ENCODE measurements at regions not wholly inside any gene's neighbourhood (a gene's known extent, or its start where the extent isn't known, plus 50 kb on each side); places are given as distances from the start of the nearest gene placed in this dataset.

GRCh38 chr2:57497489-57498096 is 549.0 kb upstream of the VRK2 start:
- DNase-seq (ENCODE audit: low read depth in 3 of 3), result peak in 2 of 3 donors; percentile 4 to 11

- DNase-seq (ENCODE audit: low read depth in 3 of 3), result no peak
These were observed 541.8 kb upstream of the VRK2 start for GRCh38 chr2:57504787-57505186.

GRCh38 chr2:57509189-57509588 is 537.4 kb upstream of the VRK2 start:
- no peak for DNase-seq (ENCODE audit: low read depth in 3 of 3)

GRCh38 chr2:57510704-57511103 is 535.9 kb upstream of the VRK2 start:
- no peak for DNase-seq (ENCODE audit: low read depth in 3 of 3)

DNA sequence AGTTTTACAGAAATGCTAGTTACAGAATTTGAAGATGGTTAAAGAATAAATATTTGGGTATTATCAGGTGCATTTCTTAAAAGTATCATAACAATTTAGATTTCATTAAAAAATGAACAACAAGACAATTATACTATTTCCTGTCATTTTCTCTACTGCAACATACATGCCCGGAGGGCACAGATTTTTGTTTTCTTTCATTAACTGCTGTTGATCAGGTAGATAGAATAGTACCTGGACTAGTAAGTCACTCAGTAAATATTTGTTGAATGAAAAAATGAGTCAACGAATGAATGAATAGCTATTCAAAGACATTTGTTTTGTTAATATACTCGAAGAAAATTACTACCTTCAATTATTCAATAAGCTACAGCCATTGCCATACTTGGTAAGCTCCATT is 531.2 kb upstream of the VRK2 start:
- DNase-seq (ENCODE audit: low read depth in 3 of 3), result no peak

GRCh38 chr2:57516698-57517340 is 529.8 kb upstream of the VRK2 start:
- DNase-seq (ENCODE audit: low read depth in 3 of 3), result no peak

DNA sequence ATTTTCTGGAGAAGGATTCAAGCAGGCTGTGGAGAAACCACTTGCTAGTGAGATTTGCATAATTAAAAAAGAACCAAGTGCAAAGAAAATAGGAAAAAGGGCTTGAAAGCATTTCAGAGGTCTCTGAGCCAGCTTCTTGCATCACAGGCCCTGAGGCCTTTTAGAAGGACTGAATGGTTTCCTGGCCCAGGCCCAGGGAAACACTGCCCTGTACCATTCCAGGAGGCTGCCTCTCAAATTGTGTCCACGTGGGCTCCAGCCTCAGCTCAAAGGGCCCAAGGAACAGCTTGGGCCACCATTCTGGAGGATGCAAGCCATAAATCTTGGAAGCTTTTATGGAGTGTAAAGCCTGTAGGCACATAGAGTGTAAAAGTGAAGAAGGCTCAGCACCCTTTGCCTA is 523.3 kb upstream of the VRK2 start:
- DNase-seq (ENCODE audit: low read depth in 3 of 3), result no peak

DNA sequence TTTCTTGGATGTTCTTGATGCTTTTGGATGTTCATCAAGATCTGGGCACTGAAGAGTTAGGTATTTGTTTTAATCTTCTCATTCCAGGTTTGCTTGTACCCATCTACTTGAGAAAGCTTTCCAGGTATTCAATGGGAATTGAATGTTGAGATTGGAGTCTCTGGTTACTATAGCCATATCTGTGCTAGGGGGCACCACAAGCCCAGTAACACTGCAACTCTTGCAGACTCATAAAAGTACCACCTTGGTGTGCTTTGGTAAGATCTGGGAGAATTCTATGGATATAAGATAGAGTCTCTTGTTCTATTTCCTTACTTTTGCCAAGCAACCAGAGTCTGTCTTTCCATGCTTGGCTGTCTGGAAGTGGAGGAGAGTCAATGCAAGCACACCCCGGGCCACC is 518.9 kb upstream of the VRK2 start:
- no peak for DNase-seq (ENCODE audit: low read depth in 3 of 3)

GRCh38 chr2:57528499-57528898 is 518.1 kb upstream of the VRK2 start:
- DNase-seq (ENCODE audit: low read depth in 3 of 3), result no peak

GRCh38 chr2:57534358-57534757 is 512.2 kb upstream of the VRK2 start:
- no peak for DNase-seq (ENCODE audit: low read depth in 3 of 3)

DNA sequence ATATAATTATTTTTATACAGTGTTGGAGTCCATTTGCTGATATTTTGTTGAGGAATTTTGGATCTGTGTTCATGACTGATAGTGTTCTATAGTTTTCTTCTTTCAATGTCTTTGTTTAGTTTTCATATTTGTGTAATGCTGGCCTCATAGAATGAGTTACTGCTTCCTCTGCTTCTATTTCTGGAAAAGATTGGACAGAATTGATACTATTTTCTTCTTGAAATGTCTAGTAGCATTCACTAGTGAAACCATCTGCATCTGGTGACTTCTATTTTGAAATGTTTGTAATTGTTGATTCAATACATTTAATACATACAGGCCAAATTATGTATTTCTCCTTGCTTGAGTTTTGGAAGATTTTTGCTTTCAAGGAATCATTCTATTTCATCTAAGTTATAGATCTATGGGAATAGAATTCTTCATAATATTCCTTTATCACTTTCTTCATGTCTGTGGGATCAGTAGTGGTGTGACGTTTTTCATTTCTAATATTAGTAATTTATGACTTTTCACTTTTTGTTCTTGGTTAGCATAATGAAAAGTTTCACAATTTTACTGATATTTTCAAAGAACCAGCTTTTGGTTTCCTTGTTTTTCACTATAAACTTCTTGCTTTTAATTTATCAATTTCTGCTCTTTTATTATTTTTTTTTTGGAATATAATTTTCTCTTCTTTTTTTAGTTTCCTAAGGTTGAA is 509.9 kb upstream of the VRK2 start:
- no peak for DNase-seq (ENCODE audit: low read depth in 3 of 3)

- no peak for DNase-seq (ENCODE audit: low read depth in 3 of 3)
These were observed 506.8 kb upstream of the VRK2 start for GRCh38 chr2:57539761-57540160.

DNA sequence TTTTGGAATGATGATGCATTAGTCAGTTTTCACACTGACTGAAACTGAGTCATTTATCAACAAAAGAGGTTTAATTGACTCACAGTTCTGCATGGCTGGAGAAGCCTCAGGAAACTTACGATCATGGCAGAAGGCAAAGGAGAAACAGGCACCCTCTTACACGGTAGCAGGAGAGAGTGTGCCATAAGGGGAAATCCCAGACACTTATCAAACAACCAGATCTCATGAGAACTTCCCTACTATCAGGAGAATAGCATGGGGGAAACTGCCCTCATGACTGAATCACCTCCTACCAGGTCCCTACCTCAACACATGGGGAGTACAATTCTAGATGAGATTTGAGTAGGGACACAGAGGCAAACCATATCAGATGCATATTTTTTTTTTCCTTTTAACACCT is 504.5 kb upstream of the VRK2 start:
- DNase-seq (ENCODE audit: low read depth in 3 of 3), result no peak

DNA sequence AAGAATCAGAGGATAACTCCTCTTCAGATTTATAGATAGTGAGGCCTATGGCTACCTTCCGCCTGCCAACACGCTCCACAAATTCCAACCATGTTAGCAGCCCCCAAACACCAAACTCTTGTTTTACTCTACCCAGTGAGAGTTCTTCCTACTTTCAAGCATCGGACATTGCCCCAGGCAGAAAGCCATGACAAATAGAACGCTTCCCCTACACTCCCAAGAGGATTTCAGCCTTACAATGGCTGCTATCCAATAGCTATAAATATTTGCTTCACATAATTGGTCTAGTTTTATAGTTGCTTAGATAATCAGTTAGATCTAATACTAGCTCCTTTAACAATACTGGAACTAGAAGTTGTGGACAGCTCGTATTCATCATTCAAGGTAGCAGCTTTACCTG is 503.4 kb upstream of the VRK2 start:
- no peak for DNase-seq (ENCODE audit: low read depth in 3 of 3)

DNA sequence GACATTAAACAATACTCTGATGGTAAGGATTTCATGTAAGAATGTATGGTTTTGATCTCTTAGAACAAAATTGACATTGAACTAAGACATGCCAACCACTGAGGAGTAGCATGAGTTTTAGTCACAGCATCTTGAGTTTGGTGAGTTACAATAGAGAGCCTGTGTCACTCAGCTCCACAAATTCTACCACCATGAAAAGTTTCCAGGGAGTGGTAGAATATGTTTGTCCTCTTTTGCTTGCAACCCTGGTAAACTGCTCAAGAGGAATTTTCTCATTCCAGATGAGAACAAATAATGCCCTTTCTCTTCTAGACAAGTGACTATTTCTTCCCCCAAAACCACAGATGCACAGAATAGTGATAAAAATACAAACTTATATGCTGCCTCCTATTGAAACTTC is 502.0 kb upstream of the VRK2 start:
- no peak for DNase-seq (ENCODE audit: low read depth in 3 of 3)

- DNase-seq (ENCODE audit: low read depth in 3 of 3), result no peak
These were observed 500.1 kb upstream of the VRK2 start for GRCh38 chr2:57546478-57546877.

- no peak for DNase-seq (ENCODE audit: low read depth in 3 of 3)
These were observed 496.9 kb upstream of the VRK2 start for GRCh38 chr2:57549642-57550102.

- DNase-seq (ENCODE audit: low read depth in 3 of 3), result no peak
These were observed 495.7 kb upstream of the VRK2 start for GRCh38 chr2:57550912-57551311.

DNA sequence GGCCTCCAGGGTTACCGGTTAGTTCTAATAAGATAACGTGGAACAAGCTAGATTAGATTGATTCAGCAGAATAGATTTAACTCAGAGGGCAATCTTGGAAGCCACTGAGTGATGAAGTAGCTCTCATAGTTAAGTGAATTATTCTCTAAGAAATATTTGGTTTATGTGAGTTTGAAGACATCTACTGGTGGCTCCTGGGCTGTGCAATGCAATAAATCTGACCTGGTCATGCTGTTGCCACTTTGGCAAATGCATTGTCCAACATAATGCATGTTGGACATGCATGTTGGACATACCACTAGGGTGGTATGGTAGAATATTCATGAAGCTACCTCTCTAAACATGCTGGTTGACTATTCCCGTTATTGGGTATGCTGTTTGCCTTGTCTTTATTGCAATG is 493.7 kb upstream of the VRK2 start:
- no peak for DNase-seq (ENCODE audit: low read depth in 3 of 3)

GRCh38 chr2:57554348-57554747 is 492.3 kb upstream of the VRK2 start:
- DNase-seq (ENCODE audit: low read depth in 3 of 3), result no peak

DNA sequence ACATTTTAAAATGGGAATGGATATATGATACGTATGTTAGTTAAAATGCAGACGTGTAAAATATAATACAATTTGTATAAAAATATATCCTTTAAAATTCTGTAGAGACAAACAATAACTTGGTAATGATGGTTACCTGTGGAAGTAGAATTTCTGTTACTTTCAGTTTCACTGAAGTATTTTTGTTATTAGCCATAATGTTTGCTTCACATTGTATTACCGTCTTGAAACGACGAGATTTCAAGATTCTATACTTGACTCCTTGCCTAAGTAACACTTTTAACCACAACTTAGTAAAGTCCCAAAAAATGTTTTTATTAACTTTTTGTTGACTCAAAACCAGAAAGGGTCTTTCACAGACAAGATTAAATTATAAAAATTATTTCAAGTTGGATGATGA is 488.3 kb upstream of the VRK2 start:
- no peak for DNase-seq (ENCODE audit: low read depth in 3 of 3)

GRCh38 chr2:57562495-57562894 is 484.1 kb upstream of the VRK2 start:
- DNase-seq (ENCODE audit: low read depth in 3 of 3), result no peak

- DNase-seq (ENCODE audit: low read depth in 3 of 3), result no peak
These were observed 483.6 kb upstream of the VRK2 start for GRCh38 chr2:57563015-57563414.

Data from stimulated activated CD4-positive, alpha-beta T cell treated with anti-CD3 and anti-CD28 coated beads, TNF-alpha, amount 100 ng/mL, for 48 hours (primary cell).